LNCAP (cell line): ENCODE measurements at regions not wholly inside any gene's neighbourhood (a gene's known extent, or its start where the extent isn't known, plus 50 kb on each side); places are given as distances from the start of the nearest gene placed in this dataset.

Experiments
- TF ChIP-seq, protein P1 (sequence below): fragments of 450-650 bp; IDR thresholded peaks from 2 replicates; pipeline ENCODE4 v1.5.1; 2017; ENCODE audit warnings: mild to moderate bottlenecking

DNA sequence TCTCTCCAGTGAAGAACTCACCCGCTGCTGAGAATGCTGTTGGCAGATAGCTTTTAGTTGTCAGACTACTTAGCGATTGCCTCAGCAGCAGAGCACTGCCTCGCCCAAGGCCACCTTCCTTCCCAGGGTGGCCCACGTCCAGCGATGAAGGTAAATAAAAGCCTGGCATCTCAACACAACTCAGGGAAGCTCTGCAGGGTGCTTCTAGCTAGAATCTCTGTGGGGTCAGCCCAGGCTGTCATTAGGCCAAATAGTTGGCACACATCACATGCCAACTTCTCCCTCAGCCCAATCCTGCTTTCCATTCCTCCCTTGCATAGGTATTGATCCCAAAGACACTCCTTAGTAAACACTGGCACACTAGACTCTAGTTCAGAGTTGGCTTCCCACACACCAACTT lies 368.1 kb upstream of the TMTC1 start:
- TF ChIP-seq, protein P1, sequence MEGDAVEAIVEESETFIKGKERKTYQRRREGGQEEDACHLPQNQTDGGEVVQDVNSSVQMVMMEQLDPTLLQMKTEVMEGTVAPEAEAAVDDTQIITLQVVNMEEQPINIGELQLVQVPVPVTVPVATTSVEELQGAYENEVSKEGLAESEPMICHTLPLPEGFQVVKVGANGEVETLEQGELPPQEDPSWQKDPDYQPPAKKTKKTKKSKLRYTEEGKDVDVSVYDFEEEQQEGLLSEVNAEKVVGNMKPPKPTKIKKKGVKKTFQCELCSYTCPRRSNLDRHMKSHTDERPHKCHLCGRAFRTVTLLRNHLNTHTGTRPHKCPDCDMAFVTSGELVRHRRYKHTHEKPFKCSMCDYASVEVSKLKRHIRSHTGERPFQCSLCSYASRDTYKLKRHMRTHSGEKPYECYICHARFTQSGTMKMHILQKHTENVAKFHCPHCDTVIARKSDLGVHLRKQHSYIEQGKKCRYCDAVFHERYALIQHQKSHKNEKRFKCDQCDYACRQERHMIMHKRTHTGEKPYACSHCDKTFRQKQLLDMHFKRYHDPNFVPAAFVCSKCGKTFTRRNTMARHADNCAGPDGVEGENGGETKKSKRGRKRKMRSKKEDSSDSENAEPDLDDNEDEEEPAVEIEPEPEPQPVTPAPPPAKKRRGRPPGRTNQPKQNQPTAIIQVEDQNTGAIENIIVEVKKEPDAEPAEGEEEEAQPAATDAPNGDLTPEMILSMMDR, result no peak

DNA sequence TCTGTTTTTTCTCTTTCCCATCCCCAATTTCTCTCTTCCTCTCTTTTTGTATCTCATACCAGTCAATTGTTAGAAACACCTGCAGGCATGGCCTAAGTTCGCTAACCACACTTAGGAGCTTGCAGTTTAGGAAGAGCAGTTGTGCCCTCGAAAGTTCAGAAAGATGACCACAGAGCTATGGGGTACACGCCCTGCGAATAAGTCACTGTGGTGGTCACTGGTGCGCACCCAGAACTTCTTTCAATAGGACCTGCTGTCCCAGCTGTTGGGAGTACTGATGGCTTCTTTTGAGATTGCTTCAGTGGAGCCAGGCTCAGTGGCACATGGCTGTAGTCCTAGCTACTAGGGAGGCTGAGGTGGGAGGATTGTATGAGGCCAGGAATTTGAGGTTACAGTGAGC lies 362.8 kb upstream of the TMTC1 start:
- TF ChIP-seq, protein P1, result no peak

DNA sequence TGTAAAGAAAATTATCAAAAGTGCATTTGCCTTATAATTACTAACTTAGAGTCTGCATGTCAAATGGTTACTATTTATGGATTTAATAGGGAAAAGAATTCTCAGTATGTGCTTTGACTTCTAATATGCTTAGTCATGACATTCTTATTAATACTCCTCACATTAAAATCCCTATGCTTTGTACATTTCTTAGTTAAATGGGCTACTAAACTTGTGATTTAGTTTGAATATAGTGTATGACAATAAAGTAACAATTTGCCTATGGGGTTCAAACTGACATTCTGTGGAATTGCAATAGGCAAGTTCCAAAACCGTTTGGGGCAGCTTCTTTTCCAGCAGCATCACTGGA lies 361.9 kb upstream of the TMTC1 start:
- TF ChIP-seq, protein P1, result no peak

DNA sequence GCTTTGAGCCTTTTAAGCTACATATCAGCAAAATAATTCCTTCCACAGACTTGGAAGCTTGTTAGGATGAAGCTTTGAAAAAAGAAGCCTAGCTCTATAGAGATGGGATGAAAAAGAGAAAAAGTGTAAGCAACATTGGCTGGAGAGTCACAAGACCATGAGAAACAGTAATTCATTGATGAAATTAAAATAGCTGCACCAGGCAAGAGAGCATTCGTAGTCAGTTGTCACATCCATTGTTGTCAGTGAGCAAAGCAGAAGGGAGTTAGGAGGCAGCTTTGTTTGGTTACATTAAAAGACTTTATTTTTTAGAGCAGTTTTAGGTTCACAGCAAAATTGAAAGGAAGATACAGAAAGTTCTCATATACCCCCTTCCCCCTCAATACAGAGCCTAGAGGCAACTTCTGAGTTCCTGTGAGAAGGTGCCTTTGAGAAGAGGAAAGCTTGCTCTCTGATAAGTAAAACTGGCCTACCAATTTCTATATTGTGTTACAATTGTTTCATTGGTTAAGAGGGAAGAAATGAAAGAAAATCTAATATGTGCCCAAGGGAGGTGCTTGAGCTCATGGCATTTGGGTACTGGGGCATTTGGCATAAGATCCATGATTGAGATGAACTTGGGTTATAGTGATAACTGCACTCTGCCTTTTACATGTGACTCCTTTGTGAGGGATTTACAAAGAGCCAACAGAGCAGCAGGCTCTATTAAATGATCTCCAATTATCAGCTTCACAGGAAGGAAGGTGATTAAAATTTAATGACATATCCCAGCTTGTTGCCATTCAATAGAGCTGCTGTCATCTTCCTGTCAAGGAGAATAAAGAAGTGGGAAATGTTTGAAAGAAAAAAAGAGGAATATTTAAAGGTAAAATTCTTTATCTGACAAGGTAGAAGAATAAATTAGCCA lies 361.3 kb upstream of the TMTC1 start:
- TF ChIP-seq, protein P1, result no peak

DNA sequence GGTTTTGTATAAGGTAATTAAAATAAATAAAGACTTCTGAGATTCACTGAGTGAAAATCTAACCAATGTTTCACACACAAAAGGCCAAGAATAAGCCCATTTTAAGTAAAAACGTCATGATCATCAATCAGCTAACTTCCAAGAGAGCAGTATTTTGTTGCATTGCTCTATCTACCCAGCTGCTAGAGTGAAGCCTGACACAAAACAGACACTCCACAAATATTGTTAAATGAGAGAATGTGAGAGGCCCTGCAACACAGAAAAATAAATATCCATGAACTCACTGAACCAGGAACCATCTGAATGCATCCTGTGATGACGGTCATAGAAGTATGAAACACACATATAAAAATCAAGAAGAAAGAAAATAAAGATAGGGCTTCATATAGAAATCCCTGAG lies 358.6 kb upstream of the TMTC1 start:
- TF ChIP-seq, protein P1, result no peak

DNA sequence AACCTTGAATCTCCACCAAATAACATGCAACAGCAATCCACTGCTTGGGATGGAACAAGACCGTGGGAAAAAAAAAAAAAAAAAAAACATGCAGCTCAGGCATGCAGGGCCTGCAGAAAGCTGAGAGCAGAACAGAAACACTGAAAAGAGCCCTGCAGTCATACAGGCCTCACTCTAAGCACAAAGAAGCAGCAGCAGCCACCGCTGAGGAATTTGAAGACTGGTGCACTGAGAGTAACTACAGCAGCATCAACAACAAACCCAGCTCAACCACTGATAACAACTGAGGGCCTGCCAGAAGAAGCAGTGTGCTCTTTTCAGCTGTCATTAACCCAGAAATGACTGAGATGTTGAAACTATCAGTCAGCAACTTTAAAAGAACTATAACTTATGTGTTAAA lies 354.7 kb upstream of the TMTC1 start:
- TF ChIP-seq, protein P1, result no peak

DNA sequence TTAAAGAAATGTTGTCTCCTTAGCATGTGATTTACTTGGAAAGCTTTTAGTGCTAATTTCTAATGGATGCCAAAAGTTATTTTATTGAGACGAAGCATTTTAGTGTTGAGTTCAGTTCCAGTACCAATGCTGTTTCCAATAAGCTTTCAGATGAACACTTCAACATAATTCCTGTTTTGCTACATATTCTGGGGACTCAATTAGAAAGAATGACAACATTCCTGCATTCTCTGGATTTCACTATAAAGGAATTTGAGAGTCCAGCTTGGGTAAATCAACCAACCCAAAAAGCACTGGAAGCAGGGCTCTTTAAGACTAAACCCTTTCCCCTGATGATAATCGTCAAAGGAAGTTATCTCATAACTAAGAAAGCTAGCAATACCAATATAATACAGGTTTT lies 353.0 kb upstream of the TMTC1 start:
- TF ChIP-seq, protein P1, result no peak
